Endodermal cell (in vitro differentiated cells): ENCODE measurements at regions not wholly inside any gene's neighbourhood (a gene's known extent, or its start where the extent isn't known, plus 50 kb on each side); places are given as distances from the start of the nearest gene placed in this dataset.

ENCODE experiments used
- DNase-seq: peaks from one replicate; pipeline ENCODE4 v3.0.0-alpha.2; 2017
- H3K27ac ChIP-seq: 2 replicates; pipeline ENCODE4 v1.5.1; 2013; ENCODE audit warnings: mild to moderate bottlenecking, low read depth, low read length, moderate library complexity
- H3K27me3 ChIP-seq: 2 replicates; pipeline ENCODE4 v1.6.1; 2013; ENCODE audit warnings: mild to moderate bottlenecking, low read length, moderate library complexity; ENCODE audit not compliant: insufficient read depth, control insufficient read depth, poor library complexity, severe bottlenecking
- H3K36me3 ChIP-seq: 2 replicates; pipeline ENCODE4 v1.7.0; 2013; ENCODE audit warnings: mild to moderate bottlenecking, low read length, moderate library complexity; ENCODE audit not compliant: control insufficient read depth, insufficient read depth
- H3K4me1 ChIP-seq: one replicate; pipeline ENCODE4 v1.7.0; 2013; ENCODE audit warnings: low read length; ENCODE audit not compliant: control insufficient read depth, insufficient read depth
- H3K4me3 ChIP-seq: 2 replicates; pipeline ENCODE4 v1.5.1; 2013; ENCODE audit warnings: mild to moderate bottlenecking, low read length, moderate library complexity
- H3K9ac ChIP-seq: 2 replicates; pipeline ENCODE4 v1.6.1; 2013; ENCODE audit warnings: mild to moderate bottlenecking, low read length, moderate library complexity; ENCODE audit not compliant: poor library complexity, severe bottlenecking; ENCODE audit errors: extremely low read depth
- H3K9me3 ChIP-seq: 2 replicates; pipeline ENCODE4 v1.6.1; 2013; ENCODE audit warnings: mild to moderate bottlenecking, low read length, moderate library complexity; ENCODE audit not compliant: control insufficient read depth
- H3K27ac Mint-ChIP-seq: 2 replicates; pipeline ENCODE4 v1.8.0; 2020; ENCODE audit warnings: mixed read lengths
- H3K27me3 Mint-ChIP-seq: 2 replicates; pipeline ENCODE4 v1.8.0; 2021; ENCODE audit warnings: mild to moderate bottlenecking, mixed read lengths; ENCODE audit not compliant: insufficient read depth
- H3K36me3 Mint-ChIP-seq: 2 replicates; pipeline ENCODE4 v1.8.0; 2020; ENCODE audit warnings: low read depth, mixed read lengths
- H3K4me1 Mint-ChIP-seq: 2 replicates; pipeline ENCODE4 v1.8.0; 2020; ENCODE audit warnings: mixed read lengths
- H3K4me3 Mint-ChIP-seq: 2 replicates; pipeline ENCODE4 v1.8.0; 2020; ENCODE audit warnings: mild to moderate bottlenecking, moderate library complexity, mixed read lengths
- H3K9me3 Mint-ChIP-seq: 2 replicates; pipeline ENCODE4 v1.8.0; 2020; ENCODE audit warnings: mild to moderate bottlenecking, mixed read lengths
- CTCF ChIP-seq: fragments of 200-600 bp; sonication (generic); conservative IDR thresholded peaks from 2 replicates; pipeline ENCODE4 v1.5.0; 2021; ENCODE audit warnings: antibody characterized with exemption, mild to moderate bottlenecking
- WGBS, 2 experiments: methylation state at CpG; one replicate each; pipeline versions ENCODE4 v1.1.5 to v1.1.7; 2013; ENCODE audit warnings: missing lambda C conversion rate in 2 of 2, mixed read lengths in 1 of 2; ENCODE audit not compliant: insufficient coverage in 1 of 2, insufficient read length in 1 of 2; 5-methylcytosine and 5-hydroxymethylcytosine counted together

GRCh38 chr4:135164601-135165000 lies 963.0 kb upstream of the PABPC4L start:
- no peaks in the 10 kb centered on the region for H3K27me3 ChIP-seq
- Mint-ChIP-seq H3K4me3 (no peak overlapping the region), H3K27ac (no peak overlapping the region), H3K27me3 (no peaks in the 10 kb centered on the region), H3K4me1 (peaks cover 9% of the 10 kb centered on the region), H3K36me3 (no peaks in the 10 kb centered on the region), H3K9me3 (peaks cover 7% of the 10 kb centered on the region)
- H3K4me3 ChIP-seq: no peak overlapping the region
- H3K27ac ChIP-seq: no peak overlapping the region
- no peak overlapping the region for H3K9ac ChIP-seq
- no peaks in the 10 kb centered on the region for H3K9me3 ChIP-seq
- DNase-seq: no peak
- H3K36me3 ChIP-seq: no peaks in the 10 kb centered on the region
- WGBS, 2 experiments: 91 to 98% methylated on average over 4 to 5 of the region's 5 CpGs
- H3K4me1 ChIP-seq: no peaks in the 10 kb centered on the region
- TF ChIP-seq CTCF: no peak

- 92% methylated on average over 1 of the region's 1 CpG; no CpG with 5 or more reads in 1 of the 2 experiments for WGBS, 2 experiments
- Histone ChIP-seq H3K27me3 (no peaks in the 10 kb centered on the region), H3K27ac (no peak overlapping the region), H3K9me3 (no peaks in the 10 kb centered on the region), H3K4me1 (no peaks in the 10 kb centered on the region), H3K4me3 (no peak overlapping the region), H3K36me3 (no peaks in the 10 kb centered on the region), H3K9ac (no peak overlapping the region)
- H3K9me3 Mint-ChIP-seq: no peaks in the 10 kb centered on the region
- H3K27ac Mint-ChIP-seq: no peak overlapping the region
- no peak for TF ChIP-seq CTCF
- DNase-seq: no peak
- H3K36me3 Mint-ChIP-seq: no peaks in the 10 kb centered on the region
- no peaks in the 10 kb centered on the region for H3K27me3 Mint-ChIP-seq
- H3K4me3 Mint-ChIP-seq: no peak overlapping the region
- no peaks in the 10 kb centered on the region for H3K4me1 Mint-ChIP-seq
These were observed 942.9 kb upstream of the PABPC4L start for GRCh38 chr4:135144498-135144897.

GRCh38 chr4:135124196-135124595 lies 922.6 kb upstream of the PABPC4L start:
- no peak for DNase-seq
- Histone ChIP-seq H3K9ac (no peak overlapping the region), H3K27me3 (no peaks in the 10 kb centered on the region), H3K4me1 (no peaks in the 10 kb centered on the region), H3K9me3 (no peaks in the 10 kb centered on the region), H3K36me3 (no peaks in the 10 kb centered on the region), H3K4me3 (no peak overlapping the region), H3K27ac (no peak overlapping the region)
- no peak overlapping the region for H3K4me3 Mint-ChIP-seq
- peaks cover 12% of the 10 kb centered on the region for H3K4me1 Mint-ChIP-seq
- H3K27me3 Mint-ChIP-seq: no peaks in the 10 kb centered on the region
- no peak for TF ChIP-seq CTCF
- no peak overlapping the region for H3K27ac Mint-ChIP-seq
- H3K9me3 Mint-ChIP-seq: no peaks in the 10 kb centered on the region
- no peaks in the 10 kb centered on the region for H3K36me3 Mint-ChIP-seq
